GM18909 (cell line): ENCODE measurements at regions not wholly inside any gene's neighbourhood (a gene's known extent, or its start where the extent isn't known, plus 50 kb on each side); places are given as distances from the start of the nearest gene placed in this dataset.

Experiments
- ATAC-seq: cut with Tn5 transposase; IDR thresholded peaks from one replicate; pipeline ENCODE4 v1.9.1; 2021; ENCODE audit warnings: mild to moderate bottlenecking; ENCODE audit not compliant: unreplicated experiment, poor library complexity

DNA sequence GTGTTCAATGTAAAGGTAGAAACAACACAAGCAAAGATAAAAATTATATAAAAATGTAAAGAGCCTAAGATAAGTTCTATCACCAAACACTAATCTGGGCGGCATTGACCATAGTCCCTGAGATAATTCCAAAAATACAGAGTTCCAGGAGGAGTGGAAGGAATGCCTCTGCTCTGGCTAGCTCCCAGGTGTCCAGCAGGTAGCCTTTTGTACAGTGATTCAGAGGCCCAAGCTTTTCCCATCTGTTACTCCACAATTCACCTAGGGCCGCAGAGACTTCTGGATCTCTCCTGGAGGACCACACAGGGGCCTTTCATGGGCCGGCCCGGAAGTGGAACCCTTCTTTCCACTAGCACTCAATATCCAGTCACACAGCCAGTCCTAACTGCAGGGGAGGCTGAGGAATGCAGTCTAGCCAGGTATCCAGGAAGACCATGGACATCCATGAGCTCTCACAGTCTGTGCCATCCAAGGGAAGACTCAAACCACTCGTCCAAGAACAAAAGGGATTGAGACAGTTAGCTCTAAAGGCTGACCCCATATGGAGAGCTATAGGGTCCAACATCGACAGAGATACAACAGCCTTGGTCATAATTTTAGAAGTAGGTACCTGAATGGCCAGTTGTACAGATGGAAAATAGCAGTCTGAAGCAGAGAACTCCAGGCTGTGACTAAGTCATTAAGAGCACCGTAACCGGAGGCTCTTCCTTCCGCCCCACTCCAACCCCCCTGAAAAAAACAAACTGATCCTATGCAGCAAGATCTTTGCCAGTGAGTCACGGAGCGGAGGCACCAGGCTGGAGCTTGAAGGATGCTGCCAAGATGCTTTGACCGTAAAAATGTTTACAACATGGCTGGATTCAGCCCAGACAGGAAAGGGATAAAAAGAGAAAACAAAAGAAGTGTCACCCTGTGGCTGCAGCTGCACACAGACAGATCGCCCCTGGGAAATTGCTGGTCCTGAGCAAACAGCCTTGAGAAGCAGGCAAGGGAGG lies 204.8 kb downstream of the NUAK1 start:
- no peak for ATAC-seq

DNA sequence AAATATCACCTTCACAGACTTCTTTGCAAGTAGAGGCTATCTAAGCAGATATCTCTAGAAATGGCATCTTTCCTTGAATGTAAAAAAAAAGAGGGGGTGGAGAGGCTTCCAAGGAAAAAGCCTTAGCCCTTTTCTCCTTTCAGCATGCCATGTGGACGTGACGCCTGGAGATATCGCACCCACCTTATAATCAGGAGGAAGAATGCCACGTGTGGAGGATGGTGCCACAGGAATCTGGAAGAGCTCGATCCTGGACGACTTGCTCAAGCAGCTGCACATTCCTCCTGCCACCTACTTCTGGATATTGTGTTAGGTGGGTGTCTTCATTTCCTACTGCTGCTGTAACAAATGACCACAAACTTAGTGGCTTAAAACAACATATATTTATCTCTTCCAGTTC lies 203.6 kb downstream of the NUAK1 start:
- ATAC-seq = no peak

DNA sequence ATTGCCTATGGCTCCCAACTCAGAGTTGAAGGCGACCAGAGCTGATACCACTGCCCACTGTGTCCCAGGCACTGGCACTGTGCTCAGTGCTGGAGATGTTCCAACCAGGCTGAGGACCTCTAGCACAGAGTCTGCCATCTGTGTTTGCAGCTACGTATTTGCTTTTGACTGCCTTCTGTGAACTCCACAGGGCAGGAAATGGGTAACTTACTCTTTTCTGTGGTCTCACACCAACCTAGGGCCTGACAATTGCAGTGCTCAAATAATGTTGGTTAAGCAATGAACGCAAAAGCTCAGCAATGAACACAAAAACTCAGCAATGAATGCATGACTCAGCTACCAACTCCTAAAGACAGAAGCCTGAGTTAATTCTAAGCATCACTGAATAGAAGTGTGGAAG lies 202.8 kb downstream of the NUAK1 start:
- no peak for ATAC-seq

DNA sequence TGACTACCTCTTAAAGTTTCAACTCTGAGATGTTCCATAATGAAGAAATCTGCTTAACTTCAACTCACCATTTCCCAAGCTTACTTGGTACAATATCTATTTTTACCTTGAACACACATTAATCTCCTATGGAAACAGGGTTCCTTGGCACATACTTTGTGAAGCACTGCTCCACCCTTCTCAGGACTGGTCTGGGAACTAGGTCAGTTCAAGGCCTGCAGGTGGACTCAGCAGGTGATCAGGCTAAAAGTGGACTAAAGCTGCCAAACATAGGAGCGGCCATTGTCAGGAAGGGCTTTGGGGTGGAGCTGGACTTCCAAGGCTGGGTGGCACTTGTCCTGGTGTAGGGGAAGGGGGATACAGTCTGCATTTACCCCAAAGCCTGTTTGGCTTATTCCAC lies 202.3 kb downstream of the NUAK1 start:
- no peak for ATAC-seq

DNA sequence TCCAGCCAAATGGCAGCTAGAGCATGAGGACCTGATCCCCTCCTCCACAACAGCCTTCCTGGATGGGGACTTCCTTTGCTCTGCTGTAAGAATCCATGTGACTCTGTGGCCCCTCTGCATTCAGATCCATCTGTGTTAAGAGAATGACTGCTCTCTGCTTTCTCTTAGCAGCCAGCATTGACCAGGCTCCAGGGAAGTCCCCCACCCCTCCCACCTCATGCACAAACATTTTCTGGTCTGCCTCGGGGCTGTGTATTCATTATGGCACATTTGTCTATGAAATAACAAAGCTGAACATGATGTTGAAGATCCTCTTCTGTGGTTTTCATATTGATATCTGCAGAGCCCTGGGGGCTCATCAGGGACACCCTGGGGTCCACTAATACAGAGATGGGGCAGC lies 201.7 kb downstream of the NUAK1 start:
- no peak for ATAC-seq

DNA sequence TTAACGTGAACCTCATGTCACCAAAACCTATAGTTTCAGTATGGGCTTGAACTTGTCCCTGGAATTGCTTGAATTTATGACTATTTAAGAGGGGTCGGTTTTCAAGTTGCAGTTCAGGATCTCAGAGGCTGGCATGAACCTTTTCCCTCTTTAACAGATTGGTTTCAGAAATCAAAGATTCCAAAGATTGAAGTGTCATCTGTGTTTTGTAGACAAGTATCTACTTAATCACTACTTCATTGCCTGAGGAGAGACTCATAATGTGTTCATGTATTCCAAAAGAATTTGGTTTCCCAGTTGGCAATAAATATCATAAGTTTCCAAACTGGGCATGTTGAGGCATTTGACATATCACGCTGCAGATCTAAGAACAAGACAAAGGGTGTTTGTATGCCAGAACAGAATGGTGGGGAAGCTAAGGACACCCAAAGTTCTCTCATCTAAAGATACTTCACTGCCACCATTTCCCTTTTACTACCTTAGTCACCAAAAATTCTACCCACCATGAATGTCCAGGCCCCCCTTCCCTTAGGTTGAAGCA lies 199.5 kb downstream of the NUAK1 start:
- no peak for ATAC-seq

DNA sequence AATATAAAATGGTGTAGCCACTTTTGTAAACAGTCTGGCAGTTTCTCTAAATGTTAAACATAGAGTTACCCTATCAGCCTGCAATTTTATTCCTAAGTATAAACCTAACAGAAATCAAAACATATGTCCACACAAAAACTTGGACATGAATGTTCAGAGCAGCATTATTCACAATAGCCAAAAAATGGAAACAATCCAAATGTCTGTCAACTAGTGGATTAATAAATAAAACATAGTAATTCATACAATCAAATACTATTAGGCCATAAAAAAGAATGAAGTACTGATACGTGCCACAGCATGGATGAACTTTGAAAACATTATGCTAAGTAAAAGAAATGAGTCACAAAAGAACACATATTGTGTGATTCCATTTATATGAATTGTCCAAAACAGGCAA lies 196.5 kb downstream of the NUAK1 start:
- ATAC-seq = no peak

DNA sequence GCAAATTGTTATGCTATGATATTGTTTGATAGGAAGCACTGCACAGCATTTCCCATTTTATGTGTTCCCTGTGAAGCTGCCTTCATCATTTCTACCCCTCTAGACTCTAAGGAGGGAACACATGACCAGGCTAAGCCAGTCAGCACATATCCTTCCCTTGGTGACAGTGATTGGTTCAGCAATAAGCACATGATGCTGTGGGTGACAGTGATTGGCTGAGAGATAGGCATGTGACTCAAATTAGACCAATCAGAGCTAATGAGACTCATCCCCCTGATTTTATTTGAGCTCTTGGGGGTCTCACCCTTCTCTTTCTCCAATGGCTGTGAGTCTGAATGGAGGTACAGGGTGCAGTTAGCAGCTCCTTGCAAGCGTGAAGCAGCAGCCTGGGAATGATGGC lies 195.2 kb downstream of the NUAK1 start:
- ATAC-seq = no peak

DNA sequence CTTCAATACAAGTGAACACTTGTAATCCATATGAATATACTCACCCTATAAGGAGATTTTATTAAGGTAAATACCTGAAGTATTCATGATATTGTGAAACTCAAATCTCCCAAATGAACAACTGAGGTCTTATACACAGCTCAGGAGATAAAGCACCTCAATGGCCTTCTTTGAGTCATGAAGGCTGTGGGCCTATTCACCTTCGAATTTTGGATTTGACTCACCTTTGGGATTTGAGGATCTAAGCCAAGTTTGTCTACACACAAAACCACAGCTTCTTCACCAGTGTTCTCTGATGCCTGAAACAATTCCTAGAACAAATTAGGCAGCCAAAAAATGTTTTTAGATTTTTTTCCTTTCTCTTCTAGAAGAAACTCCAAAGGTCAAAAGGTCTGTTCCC lies 194.1 kb downstream of the NUAK1 start:
- no peak for ATAC-seq

DNA sequence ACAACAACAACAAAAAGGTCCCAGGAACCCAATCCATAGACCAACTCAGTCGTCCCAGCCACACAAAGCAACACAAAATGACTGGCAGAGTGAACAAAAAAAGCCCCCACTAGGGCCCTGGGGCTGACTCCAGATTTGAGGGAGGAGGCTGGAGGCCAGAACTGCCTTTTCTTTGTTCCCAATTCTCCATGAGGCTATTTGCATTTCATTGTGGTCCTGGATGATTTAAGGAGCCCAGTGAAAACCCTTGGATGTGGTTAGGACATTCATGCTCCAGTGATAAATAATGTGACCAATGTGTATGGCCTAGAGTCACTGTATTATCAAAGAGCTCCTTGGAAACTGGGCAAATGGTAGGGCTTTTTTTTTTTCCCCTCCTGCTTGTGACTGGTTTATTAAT lies 192.9 kb downstream of the NUAK1 start:
- ATAC-seq = no peak

DNA sequence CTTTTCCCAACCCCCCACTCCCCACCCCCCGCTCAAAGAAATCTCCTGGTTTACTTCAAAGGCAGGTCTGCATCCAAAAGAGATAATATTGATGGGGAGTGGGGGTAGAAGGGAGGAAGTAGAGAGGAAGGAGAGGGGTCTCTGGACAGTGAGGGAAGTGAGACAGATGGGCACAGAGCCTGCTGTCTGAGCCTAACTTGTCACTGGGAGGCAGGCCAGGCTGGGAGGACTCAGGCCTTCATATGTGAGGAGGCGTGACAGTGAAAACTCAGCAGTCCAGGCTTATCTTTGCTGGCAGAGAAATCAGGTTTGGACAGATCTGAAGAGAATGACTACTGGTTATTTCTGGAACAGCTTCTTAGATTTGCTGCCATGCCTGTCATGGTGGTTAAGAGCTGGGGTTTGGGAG lies 192.3 kb downstream of the NUAK1 start:
- ATAC-seq = no peak

DNA sequence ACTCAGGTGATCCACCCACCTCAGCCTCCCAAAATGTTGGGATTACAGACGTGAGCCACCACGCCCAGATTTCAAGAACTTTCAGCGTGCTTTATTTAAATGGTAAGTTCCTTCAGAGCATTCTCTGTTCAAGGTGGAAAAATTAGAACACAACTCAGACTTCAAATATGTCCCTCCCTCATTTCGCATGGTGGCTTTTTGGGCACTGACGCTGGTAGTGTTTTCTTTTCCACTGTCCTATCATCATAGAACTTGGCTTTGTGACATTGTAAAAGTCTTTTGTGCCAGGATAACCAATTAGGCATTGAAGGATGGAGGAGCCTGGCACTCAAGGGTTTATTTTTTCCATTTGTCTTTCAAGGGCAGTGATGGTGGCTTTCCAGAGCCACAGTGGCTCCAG lies 190.8 kb downstream of the NUAK1 start:
- ATAC-seq = no peak

DNA sequence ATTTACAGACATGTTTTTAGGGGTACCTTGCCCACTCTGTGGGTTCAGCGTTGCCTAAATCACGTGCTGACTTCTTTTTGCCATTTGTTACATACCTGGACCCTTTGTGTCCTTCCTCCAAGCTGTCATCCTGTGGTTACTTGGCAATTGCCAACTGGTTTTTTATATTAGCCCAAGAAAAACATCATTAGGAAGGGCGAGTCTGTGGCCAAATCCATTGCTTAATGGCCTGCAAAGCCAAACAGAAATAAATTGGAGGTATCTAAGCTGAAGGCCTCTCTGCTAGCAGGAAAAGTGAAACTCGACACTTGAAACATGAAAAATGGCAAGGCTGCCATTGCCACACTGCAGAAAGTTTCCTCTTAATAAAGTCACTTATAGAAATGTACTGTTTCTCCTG lies 190.4 kb downstream of the NUAK1 start:
- ATAC-seq = no peak

DNA sequence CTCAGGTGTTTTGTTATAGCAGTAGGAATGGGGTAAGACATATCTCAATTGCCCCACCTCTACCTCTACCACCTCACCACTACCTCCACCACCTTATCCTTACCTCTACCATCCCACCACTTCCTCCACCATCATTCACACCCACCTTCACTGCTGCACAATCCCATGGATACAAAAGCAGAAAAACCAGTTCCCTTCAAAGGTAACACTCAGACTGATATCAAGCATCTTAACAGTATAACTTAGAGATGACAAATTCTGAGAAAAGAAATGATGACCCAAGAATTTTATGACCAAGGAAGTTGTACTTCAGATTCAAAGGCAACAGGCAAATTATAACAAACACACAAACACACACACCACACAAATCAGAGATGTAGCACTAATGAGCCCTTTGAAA lies 189.4 kb downstream of the NUAK1 start:
- no peak for ATAC-seq

DNA sequence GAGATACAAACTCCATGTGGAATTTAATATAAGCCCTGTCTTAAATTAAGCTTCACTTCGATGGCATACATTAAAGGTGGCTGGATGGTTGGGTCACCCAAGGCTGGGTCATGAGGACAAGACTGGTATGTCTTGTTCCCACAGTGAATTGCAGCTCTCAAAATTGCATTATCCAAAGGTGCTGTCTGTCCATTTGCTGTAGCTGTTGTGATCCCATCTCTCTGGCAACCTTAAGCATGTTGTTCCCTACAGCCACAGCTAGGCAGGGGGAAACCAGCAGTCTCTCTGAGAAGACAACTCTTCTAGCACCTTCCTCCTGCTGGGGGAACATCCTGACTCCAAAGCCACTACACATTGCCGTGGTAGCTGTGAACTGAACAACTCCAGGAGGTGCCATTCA lies 187.0 kb downstream of the NUAK1 start:
- no peak for ATAC-seq

DNA sequence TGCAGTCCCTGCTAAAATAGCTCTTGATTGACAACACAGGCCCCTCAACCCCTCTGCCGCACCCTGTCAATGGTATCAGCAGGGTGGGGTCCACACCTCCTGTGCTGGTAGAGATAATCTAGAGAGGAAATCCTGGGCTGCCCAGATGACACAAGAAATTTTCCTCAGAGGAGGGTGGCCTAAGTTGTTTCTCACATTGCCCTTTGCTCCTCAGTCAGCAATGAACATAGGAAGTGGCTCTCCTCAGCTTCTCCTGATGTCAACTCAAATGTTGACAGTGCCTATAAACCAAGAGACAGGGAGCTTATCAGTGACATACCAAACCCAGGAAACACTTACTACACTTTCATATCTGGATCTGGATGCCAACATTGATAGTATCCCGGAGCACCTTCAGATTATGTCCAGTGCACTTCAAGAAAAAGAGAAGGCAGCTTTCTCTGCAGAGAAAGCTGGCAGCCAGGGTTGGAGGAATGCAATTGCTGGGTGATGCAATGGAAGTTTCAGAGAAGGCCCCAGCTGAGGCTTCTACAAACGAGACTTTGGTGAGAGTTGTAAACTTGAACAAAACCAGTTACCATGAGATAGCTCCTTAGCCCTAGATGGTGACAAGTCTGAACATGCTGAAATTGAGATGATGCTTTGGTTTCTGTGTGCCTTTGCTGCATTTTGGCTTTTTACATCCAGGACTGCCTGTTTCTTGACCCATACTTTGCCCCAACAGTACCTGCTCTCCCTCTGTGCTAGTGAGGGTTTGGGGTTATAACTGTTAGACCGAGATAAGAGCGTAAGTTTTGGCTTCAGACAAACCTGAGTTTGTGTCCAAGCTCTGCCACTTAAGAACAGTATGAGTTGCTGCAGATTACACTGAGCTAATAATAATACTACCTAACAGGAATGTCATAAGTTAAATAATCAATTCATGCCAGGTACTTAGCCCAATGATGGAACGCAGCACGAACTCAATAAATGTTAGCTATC lies 183.5 kb downstream of the NUAK1 start:
- no peak for ATAC-seq

DNA sequence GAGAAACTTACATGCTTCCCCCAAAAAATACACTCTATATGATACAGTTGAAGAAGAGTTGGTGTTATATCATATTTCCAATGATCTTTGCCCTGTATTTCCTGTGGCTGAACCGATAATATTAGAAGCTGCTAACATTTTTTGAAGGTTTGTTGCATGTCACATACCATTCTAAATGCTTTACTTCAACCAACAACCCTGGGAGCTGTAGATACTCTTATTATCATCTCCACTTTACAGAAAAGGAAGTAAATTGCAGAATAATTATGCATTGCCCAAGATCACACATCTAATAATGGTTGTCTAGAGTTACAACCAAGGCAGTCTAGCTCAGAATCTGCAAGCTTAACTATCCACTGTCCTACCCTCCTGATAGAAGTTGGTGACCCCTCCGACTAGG lies 182.8 kb downstream of the NUAK1 start:
- no peak for ATAC-seq

DNA sequence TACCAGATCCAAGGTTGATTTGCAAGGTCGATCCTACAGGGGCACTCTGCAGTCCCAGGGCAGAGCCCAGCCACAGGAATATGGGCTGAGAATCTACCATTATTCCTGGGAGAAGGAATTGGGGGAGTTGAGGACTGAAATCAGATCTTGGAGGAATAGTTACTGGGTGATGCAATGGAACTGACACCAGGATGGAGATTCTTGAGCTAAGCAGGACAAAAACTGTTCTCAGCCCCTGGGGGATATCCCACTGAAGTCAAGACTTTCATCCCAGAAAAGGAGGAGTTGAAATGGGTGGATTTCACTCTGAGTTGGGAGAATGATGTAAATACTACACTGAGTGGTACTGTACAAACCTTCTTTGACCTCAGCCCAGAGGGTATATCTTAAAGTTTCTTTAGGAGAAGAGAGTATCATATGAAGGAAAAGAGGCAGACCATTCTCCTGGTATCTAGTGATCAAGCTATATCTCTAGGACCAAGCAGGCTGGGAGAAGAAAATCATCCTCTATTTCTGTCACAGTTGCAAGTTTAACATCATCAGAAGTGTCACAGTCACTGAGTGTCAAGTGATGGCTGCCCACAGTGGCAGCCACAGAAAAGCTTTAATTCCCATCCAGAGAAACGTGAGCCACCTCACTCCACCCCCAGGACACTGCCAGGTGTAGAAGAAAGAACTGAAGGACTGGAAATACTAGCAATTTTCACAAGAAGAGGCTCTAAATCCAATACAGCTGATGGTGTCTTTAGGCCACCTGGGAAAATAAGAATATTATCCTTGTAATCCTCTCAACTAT lies 181.9 kb downstream of the NUAK1 start:
- no peak for ATAC-seq

DNA sequence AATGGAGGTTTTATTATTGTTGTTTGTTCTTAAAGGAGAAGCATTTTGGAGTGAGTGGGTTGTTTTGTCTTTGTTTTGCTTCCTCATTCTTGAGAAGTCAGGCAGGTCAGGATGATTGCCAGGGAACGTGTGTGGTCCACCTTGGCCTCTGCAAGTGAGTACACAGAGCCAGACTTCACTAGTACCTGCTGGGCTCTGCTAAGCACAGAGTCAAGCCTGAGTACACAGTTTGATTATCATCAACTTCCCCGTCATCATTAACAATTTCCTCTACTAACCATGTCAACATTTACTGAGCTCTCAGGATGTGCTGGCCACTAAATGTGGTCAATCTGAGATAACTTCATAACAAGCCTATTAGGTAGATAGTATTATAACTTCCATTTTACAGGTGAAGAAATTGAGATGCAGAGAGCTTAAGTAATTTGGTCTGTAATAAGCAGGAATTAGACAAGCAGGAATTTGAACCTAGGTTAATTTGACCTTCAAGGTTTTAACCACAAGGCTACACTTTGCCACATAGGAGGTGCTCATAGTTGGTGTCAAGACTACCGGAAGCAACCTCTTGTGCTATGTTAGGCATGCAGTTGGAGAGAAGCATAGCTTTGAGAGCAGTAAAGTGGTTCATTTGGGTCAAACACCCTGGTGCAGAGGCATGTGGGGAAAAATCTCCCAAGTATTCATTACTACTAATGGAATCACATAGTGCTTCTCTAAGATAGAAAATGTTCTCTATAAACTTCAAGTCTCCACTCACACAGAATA lies 178.3 kb downstream of the NUAK1 start:
- ATAC-seq = no peak
